Neutrophil (primary cell): ENCODE measurements at regions not wholly inside any gene's neighbourhood (a gene's known extent, or its start where the extent isn't known, plus 50 kb on each side); places are given as distances from the start of the nearest gene placed in this dataset.

Experiments used
- H3K27ac ChIP-seq: fragments of 200-600 bp; sonication (generic); 2 replicates; pipeline ENCODE4 v1.5.1; 2016; ENCODE audit warnings: mild to moderate bottlenecking, moderate library complexity
- H3K27me3 ChIP-seq: fragments of 200-600 bp; sonication (generic); 2 replicates; pipeline ENCODE4 v1.6.0; 2016; ENCODE audit warnings: mild to moderate bottlenecking
- H3K36me3 ChIP-seq: fragments of 200-600 bp; sonication (generic); 2 replicates; pipeline ENCODE4 v1.5.1; 2017
- H3K4me1 ChIP-seq, 2 experiments: fragments of 200-600 bp in 1 of 2; sonication (generic) in 1 of 2; 1 replicate in 1 of 2; 2 replicates in 1 of 2; pipeline versions ENCODE4 v1.5.1 to v1.6.1; 2013 to 2016; ENCODE audit warnings: low read depth in 1 of 2, low read length in 1 of 2, mild to moderate bottlenecking in 1 of 2, moderate library complexity in 1 of 2; ENCODE audit not compliant: control insufficient read depth in 1 of 2, insufficient read depth in 1 of 2
- H3K4me3 ChIP-seq, 2 experiments: fragments of 200-600 bp in 1 of 2; sonication (generic) in 1 of 2; 1 replicate in 1 of 2; 2 replicates in 1 of 2; pipeline ENCODE4 v1.5.1; 2013 to 2016; ENCODE audit warnings: low read depth in 1 of 2, low read length in 1 of 2, mild to moderate bottlenecking in 1 of 2, moderate library complexity in 1 of 2
- H3K9me3 ChIP-seq: fragments of 200-600 bp; sonication (generic); 2 replicates; pipeline ENCODE4 v1.5.1; 2016
- CTCF ChIP-seq: fragments of 200-600 bp; sonication (generic); IDR thresholded peaks from 2 replicates; pipeline ENCODE4 v1.5.1; 2016; ENCODE audit warnings: antibody characterized with exemption

DNA sequence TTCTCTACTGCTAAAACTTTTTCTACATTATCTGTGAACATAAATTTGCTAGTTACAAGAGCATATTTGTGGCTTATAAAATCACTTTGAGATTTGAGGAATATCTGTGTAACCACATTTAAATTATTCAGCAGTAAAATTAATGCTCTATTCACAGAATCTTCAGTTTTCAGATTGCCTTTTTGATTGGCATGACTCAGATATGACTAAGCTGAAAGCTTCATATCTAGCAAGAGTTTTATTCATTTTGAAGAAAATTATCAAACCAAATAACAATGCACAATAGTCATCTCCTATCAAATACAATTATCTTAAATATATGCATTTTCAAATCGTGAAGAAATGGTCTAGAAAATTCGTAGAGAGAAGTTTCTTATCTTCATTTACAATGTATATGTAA lies 1498.2 kb upstream of the B3GALT2 start:
- H3K4me3 ChIP-seq: no peak overlapping the region
- no peaks in the 10 kb centered on the region for H3K36me3 ChIP-seq
- no peak overlapping the region for H3K27ac ChIP-seq
- no peak for TF ChIP-seq CTCF
- H3K9me3 ChIP-seq: no peaks in the 10 kb centered on the region
- H3K27me3 ChIP-seq: no peaks in the 10 kb centered on the region
- no peaks in the 10 kb centered on the region for H3K4me1 ChIP-seq

- TF ChIP-seq CTCF: no peak
- Histone ChIP-seq H3K27ac (no peak overlapping the region), H3K4me3 (no peak overlapping the region), H3K4me1 (no peaks in the 10 kb centered on the region), H3K36me3 (no peaks in the 10 kb centered on the region), H3K27me3 (no peaks in the 10 kb centered on the region), H3K9me3 (no peaks in the 10 kb centered on the region)
Observed at GRCh38 chr1:194658090-194658439, 1471.7 kb upstream of the B3GALT2 start.

GRCh38 chr1:194654956-194655355 lies 1468.5 kb upstream of the B3GALT2 start:
- no peaks in the 10 kb centered on the region for H3K4me1 ChIP-seq
- no peaks in the 10 kb centered on the region for H3K27me3 ChIP-seq

GRCh38 chr1:194653385-194653784 lies 1467.0 kb upstream of the B3GALT2 start:
- Histone ChIP-seq H3K27me3 (no peaks in the 10 kb centered on the region), H3K4me1 (no peaks in the 10 kb centered on the region), H3K9me3 (no peaks in the 10 kb centered on the region), H3K27ac (no peak overlapping the region), H3K36me3 (no peaks in the 10 kb centered on the region), H3K4me3 (no peak overlapping the region)
- TF ChIP-seq CTCF: no peak

More at GRCh38 chr1:194654956-194655355, 1468.5 kb upstream of the B3GALT2 start:
- no peak for TF ChIP-seq CTCF
- Histone ChIP-seq H3K4me3 (no peak overlapping the region), H3K36me3 (no peaks in the 10 kb centered on the region), H3K27ac (no peak overlapping the region), H3K9me3 (no peaks in the 10 kb centered on the region)

DNA sequence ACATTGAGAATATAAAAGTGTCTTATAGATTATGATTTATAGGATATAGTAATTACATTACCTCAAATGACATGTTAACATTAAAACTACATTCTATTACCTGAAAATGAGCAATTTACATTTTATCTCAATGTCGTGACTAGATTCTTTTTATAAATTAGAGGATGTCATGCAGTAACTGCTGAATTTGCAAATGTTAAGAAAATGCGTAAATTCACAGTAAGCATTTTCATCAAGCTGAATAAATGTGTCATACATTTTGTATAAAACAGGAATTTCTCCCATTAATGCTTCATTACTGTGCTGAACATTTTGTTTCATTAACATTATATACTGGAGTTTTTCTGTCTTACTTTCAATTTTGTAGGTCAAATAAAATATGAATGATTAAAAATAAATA lies 1460.7 kb upstream of the B3GALT2 start:
- Histone ChIP-seq H3K27me3 (no peaks in the 10 kb centered on the region), H3K27ac (no peak overlapping the region), H3K36me3 (no peaks in the 10 kb centered on the region), H3K9me3 (no peaks in the 10 kb centered on the region), H3K4me3 (no peak overlapping the region), H3K4me1 (no peaks in the 10 kb centered on the region)
- TF ChIP-seq CTCF: no peak

DNA sequence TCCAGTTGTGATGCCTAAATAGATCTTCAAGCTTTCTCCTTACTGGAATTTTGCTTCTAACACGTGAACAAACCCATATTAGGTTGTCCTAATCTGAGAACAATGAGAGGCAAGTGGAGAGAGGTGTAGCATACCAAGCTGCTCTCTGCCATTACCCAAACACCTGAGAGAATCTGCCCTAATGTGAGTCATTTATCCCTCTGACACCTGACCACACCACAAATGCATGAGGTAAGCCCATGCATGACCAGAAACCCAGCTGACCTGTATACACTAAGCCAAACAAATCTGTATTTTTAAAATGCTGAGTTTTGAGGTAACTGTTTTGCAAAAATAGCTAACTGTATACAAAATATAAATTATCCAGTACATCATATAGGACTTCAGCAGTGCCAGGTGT lies 1458.1 kb upstream of the B3GALT2 start:
- Histone ChIP-seq H3K27me3 (no peaks in the 10 kb centered on the region), H3K4me1 (no peaks in the 10 kb centered on the region), H3K4me3 (no peak overlapping the region), H3K36me3 (no peaks in the 10 kb centered on the region), H3K27ac (no peak overlapping the region), H3K9me3 (no peaks in the 10 kb centered on the region)
- no peak for TF ChIP-seq CTCF
